AG10803 (cell line): ENCODE measurements at regions not wholly inside any gene's neighbourhood (a gene's known extent, or its start where the extent isn't known, plus 50 kb on each side); places are given as distances from the start of the nearest gene placed in this dataset.

Experiments
- DNase-seq: peaks from one replicate; pipeline ENCODE4 v3.0.0; 2010; ENCODE audit warnings: low read depth
- H3K4me3 ChIP-seq: 2 replicates; pipeline ENCODE4 v1.5.1; 2011; ENCODE audit warnings: mild to moderate bottlenecking, low read length, control low read depth
- CTCF ChIP-seq: conservative IDR thresholded peaks from 2 replicates; pipeline ENCODE4 v1.5.1; 2011; ENCODE audit warnings: mild to moderate bottlenecking, low read length, control low read depth, inconsistent platforms

GRCh38 chr2:37551783-37552182, 119.7 kb downstream of the CDC42EP3 start:
- DNase-seq: no peak
- H3K4me3 ChIP-seq: no peak overlapping the region

GRCh38 chr2:37552339-37552738, 119.1 kb downstream of the CDC42EP3 start:
- no peak for TF ChIP-seq CTCF
- H3K4me3 ChIP-seq: no peak overlapping the region
- DNase-seq: no peak

More at GRCh38 chr2:37551783-37552182, 119.7 kb downstream of the CDC42EP3 start:
- TF ChIP-seq CTCF: no peak

GRCh38 chr2:37553411-37554154, 117.9 kb downstream of the CDC42EP3 start:
- peak; percentile 66 for DNase-seq
- no peak overlapping the region for H3K4me3 ChIP-seq
- TF ChIP-seq CTCF: no peak

DNA sequence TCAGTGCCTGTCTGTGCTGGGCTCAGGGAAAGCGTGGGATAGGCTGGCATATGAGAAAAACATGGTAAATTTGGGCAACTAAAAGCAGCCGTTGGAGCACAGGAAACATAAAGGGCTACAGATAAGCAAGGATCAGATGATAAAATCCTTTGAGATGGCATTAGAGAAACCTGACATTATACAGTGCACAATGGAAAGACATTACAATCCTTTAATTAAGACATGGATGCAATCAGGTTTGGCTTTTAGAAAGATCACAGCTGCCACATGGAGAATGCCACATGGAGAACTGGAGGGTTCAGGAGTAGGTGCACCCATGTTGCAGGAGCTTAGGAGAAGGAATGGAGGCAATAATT, 117.3 kb downstream of the CDC42EP3 start:
- DNase-seq: no peak
- TF ChIP-seq CTCF: no peak
- no peak overlapping the region for H3K4me3 ChIP-seq

- no peak for TF ChIP-seq CTCF
- no peak overlapping the region for H3K4me3 ChIP-seq
- no peak for DNase-seq
These were observed 116.8 kb downstream of the CDC42EP3 start for GRCh38 chr2:37554687-37555086.

GRCh38 chr2:37555457-37555856, 116.0 kb downstream of the CDC42EP3 start:
- no peak for TF ChIP-seq CTCF
- DNase-seq: no peak
- H3K4me3 ChIP-seq: no peak overlapping the region

DNA sequence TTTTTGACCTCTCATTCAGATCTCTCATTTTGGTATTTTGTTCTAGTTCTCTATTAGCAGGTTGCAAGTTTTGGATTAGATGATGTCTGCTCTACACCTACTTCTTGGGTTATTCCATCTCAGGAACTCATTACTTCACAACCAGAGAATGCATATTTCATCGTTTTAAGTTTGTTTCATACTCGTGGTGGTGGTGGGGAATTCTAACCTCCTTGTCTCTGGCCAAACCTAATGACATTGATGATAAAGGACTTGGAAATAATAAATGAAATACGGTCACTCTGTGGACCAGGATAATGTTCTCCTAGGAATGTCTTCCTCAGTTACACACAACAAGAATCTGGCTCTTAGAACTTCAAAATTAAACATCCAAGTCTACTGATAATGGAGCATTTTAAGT, 115.2 kb downstream of the CDC42EP3 start:
- no peak for DNase-seq
- no peak for TF ChIP-seq CTCF

More for the DNA sequence above, 115.2 kb downstream of the CDC42EP3 start:
- no peak overlapping the region for H3K4me3 ChIP-seq
